Psoas muscle (tissue), 7 donors: ENCODE measurements at regions not wholly inside any gene's neighbourhood (a gene's known extent, or its start where the extent isn't known, plus 50 kb on each side); places are given as distances from the start of the nearest gene placed in this dataset.

Experiments
- ATAC-seq, 4 donors: fragments of 200-7000 bp; cut with Tn5 transposase; one replicate each; pipeline ENCODE4 v1.9.1; 2020; ENCODE audit warnings: moderate library complexity in 3 of 4, mild to moderate bottlenecking in 2 of 4
- DNase-seq, 2 donors: peaks; one replicate each; pipeline ENCODE4 v3.0.0-alpha.2; 2020
- H3K27ac ChIP-seq: fragments of 200-600 bp; one replicate; pipeline ENCODE4 v1.8.0; 2022
- H3K27me3 ChIP-seq, 3 donors: fragments of 200-600 bp in 1 of 3; one replicate each; pipeline versions ENCODE4 v1.6.1 to v1.8.0; 2013 to 2022; ENCODE audit warnings: low read length in 2 of 3, mild to moderate bottlenecking in 2 of 3, moderate library complexity in 1 of 3; ENCODE audit not compliant: insufficient read depth in 3 of 3
- H3K36me3 ChIP-seq, 2 donors: fragments of 200-600 bp in 1 of 2; one replicate each; pipeline versions ENCODE4 v1.6.1 to v1.8.0; 2013 to 2022; ENCODE audit warnings: low read depth in 1 of 2, mild to moderate bottlenecking in 1 of 2, moderate library complexity in 1 of 2; ENCODE audit not compliant: insufficient read depth in 1 of 2
- H3K4me1 ChIP-seq: fragments of 200-600 bp; one replicate; pipeline ENCODE4 v1.8.0; 2022
- H3K4me3 ChIP-seq: fragments of 200-600 bp; one replicate; pipeline ENCODE4 v1.8.0; 2022; ENCODE audit warnings: mild to moderate bottlenecking
- H3K9me3 ChIP-seq: fragments of 200-600 bp; one replicate; pipeline ENCODE4 v1.8.0; 2022
- CTCF ChIP-seq: fragments of 200-600 bp; IDR thresholded peaks from one replicate; pipeline ENCODE4 v1.8.0; 2022; ENCODE audit warnings: antibody characterized with exemption
- WGBS, 3 donors: extraction: QIAGEN DNeasy Blood & Tissue Kit; methylation state at CpG; one replicate each; pipeline versions ENCODE4 v1.1.6 to v1.1.7; 2013; 5-methylcytosine and 5-hydroxymethylcytosine counted together
- intact Hi-C, 2 donors: fragments of 100-400 bp; cut with DNase I; formaldehyde crosslinking; loops; one replicate each; pipeline versions ENCODE4 v1.11.0 to v1.14.2; 2022
- donor health status: healthy with polysubstance abuse.
- donor health status: DM: no; HTN: no; CAD: no; lungs with moderate emphysema.
- donor health status: Bipolar disorder and iron deficiency.
- donor health status: healthy.
- donor health status: DM: yes; HTN: yes; CAD: no.
- donor health status: DM: no; HTN: no; CAD: no.
- donor health status: DM: yes; HTN: yes; CAD: no.

GRCh38 chr2:111706481-111707001, 177.5 kb downstream of the ANAPC1 start:
- intact Hi-C loops = loop anchor here in 1 of 2 donors (10.0 kb wide), 1 partner anchor 82 kb away; no protein-coding TSS in a partner anchor
- H3K4me3 ChIP-seq = no peak overlapping the region
- ATAC-seq = no peak
- peak overlapping the region; percentile 69 for H3K27ac ChIP-seq
- WGBS, 3 donors = 87 to 89% (median 88%) methylated on average over 9 of the region's 9 CpGs
- TF ChIP-seq CTCF = no peak
- no peak for DNase-seq
- no peaks in the 10 kb centered on the region for H3K9me3 ChIP-seq
- H3K27me3 ChIP-seq = no peaks in the 10 kb centered on the region
- peaks cover 41% of the 10 kb centered on the region for H3K4me1 ChIP-seq
- H3K36me3 ChIP-seq = no peaks in the 10 kb centered on the region

- no peaks in the 10 kb centered on the region for H3K9me3 ChIP-seq
- no peaks in the 10 kb centered on the region for H3K27me3 ChIP-seq
- H3K4me1 ChIP-seq = peaks cover 37% of the 10 kb centered on the region
- DNase-seq (no peak), ATAC-seq (no peak)
- no peak overlapping the region for H3K27ac ChIP-seq
- intact Hi-C loops = loop anchor here in 1 of 2 donors (10.0 kb wide), 1 partner anchor 83 kb away; no protein-coding TSS in a partner anchor
- no peak overlapping the region for H3K4me3 ChIP-seq
- 90 to 92% (median 92%) methylated on average over 7 of the region's 7 CpGs for WGBS, 3 donors
- no peak for TF ChIP-seq CTCF
- H3K36me3 ChIP-seq = no peaks in the 10 kb centered on the region
These were observed 176.3 kb downstream of the ANAPC1 start for GRCh38 chr2:111707700-111708099.

GRCh38 chr2:111708476-111709180, 175.4 kb downstream of the ANAPC1 start:
- 72 to 87% (median 75%) methylated on average over 4 of the region's 4 CpGs for WGBS, 3 donors
- ATAC-seq (no peak), DNase-seq (no peak)
- Histone ChIP-seq H3K36me3 (no peaks in the 10 kb centered on the region), H3K4me3 (no peak overlapping the region), H3K4me1 (peaks cover 27% of the 10 kb centered on the region), H3K27me3 (no peaks in the 10 kb centered on the region), H3K27ac (no peak overlapping the region), H3K9me3 (no peaks in the 10 kb centered on the region)
- intact Hi-C loops = loop anchor here in 1 of 2 donors (10.0 kb wide), 1 partner anchor 84 kb away; no protein-coding TSS in a partner anchor
- TF ChIP-seq CTCF = no peak

- Histone ChIP-seq H3K9me3 (no peaks in the 10 kb centered on the region), H3K4me3 (no peak overlapping the region), H3K36me3 (no peaks in the 10 kb centered on the region), H3K27me3 (no peaks in the 10 kb centered on the region), H3K4me1 (peaks cover 21% of the 10 kb centered on the region), H3K27ac (no peak overlapping the region)
- no peak for TF ChIP-seq CTCF
- intact Hi-C loops = loop anchor here in 1 of 2 donors (10.0 kb wide), 1 partner anchor 85 kb away; no protein-coding TSS in a partner anchor
- 71 to 91% (median 90%) methylated on average over 3 of the region's 3 CpGs for WGBS, 3 donors
- no peak for DNase-seq
- ATAC-seq = no peak
These were observed 174.7 kb downstream of the ANAPC1 start for GRCh38 chr2:111709321-111709720.
